T47D (cell line): ENCODE measurements at regions not wholly inside any gene's neighbourhood (a gene's known extent, or its start where the extent isn't known, plus 50 kb on each side); places are given as distances from the start of the nearest gene placed in this dataset.
"Not testable (repeated sequence)": the region's sequence is repeated elsewhere in the genome, so short reads cannot be mapped to it uniquely, and the experiment has no call there.

Experiments used
- DNase-seq, 2 experiments: peaks; one replicate each; pipeline versions ENCODE4 v3.0.0 to v3.0.0-alpha.2; 2011 to 2012; ENCODE audit warnings: low read depth in 1 of 2, low spot score in 1 of 2
- JUND ChIP-seq: IDR thresholded peaks from 2 replicates; pipeline ENCODE4 v1.6.1; 2012; ENCODE audit warnings: low read depth
- in situ Hi-C: cut with HindIII; loops from 2 replicates; pipeline ENCODE4 v1.10.0; 2016; ENCODE audit warnings: low sequenced_read_pairs, low pct_unique_long_range_greater_than_20kb

GRCh38 chr3:164418414-164418813, 659.9 kb downstream of the SI start:
- in situ Hi-C loops: no loop called here
- DNase-seq: no peak
- TF ChIP-seq JUND: no peak

DNA sequence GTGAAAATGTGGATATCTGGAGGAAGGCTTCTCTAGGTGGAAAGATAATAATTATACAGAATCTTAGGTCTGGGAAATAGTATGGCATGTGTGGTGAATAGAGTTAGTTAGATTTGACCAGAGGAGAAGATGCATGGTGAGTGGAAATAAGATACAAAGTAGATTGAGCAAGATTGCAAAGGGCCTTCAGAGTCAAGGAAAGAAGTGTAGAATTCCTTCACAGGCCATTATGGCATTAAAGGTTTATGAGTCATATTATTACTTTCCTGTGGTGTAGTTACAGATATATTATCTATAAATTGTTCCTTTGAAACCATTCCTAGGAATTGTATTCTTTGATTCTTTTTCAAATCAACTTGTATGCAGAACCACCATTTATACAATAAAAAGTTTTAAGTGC, 660.3 kb downstream of the SI start:
- DNase-seq: no peak
- TF ChIP-seq JUND: no peak
- in situ Hi-C loops: no loop called here

GRCh38 chr3:164416491-164417222, 661.6 kb downstream of the SI start:
- in situ Hi-C loops: no loop called here
- DNase-seq: peak in 1 of 2 experiments; percentile 47
- no peak for TF ChIP-seq JUND

DNA sequence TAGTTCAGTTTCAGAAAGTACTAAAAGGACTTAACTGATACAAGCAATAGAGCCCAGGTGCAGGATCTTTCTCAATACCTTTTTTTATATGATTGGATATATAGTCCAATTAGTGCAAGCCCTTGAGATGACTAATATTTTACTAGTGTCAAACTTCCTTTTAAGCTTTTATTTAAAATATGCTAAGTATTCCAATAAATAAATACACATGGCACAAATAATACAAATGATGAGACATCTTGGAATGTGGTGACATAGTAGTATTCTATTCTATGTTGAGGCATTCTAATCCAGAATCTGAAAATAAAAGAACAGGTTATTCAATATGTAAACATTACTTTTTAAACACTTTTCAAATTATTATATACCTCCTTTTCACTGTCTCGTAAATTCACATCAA, 670.0 kb downstream of the SI start:
- in situ Hi-C loops: no loop called here
- no peak for DNase-seq

GRCh38 chr3:164407111-164407510, 671.2 kb downstream of the SI start:
- DNase-seq: no peak
- TF ChIP-seq JUND: no peak
- in situ Hi-C loops: no loop called here

More for the DNA sequence above, 670.0 kb downstream of the SI start:
- TF ChIP-seq JUND: no peak

GRCh38 chr3:164406281-164406680, 672.0 kb downstream of the SI start:
- DNase-seq: no peak
- in situ Hi-C loops: no loop called here
- TF ChIP-seq JUND: no peak

DNA sequence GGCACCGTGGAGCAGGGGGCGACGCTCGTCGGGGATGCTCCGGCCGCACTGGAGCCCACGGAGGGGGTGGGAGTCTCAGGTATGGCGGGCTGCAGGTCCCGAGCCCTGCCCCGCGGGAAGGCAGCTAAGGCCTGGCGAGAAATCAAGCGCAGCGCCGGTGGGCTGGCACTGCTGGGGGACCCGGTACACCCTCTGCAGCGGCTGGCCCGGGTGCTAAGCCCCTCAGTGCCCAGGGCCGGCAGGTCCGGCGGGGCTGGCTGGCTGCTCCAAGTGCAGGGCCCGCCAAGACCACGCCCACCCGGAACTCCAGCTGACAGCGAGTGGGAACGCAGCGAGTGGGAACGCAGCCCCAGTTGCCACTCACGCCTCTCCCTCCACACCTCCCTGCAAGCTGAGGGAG, 676.4 kb downstream of the SI start:
- in situ Hi-C loops: no loop called here
- TF ChIP-seq JUND: no peak
- no peak for DNase-seq

- in situ Hi-C loops, DNase-seq: not testable (repeated sequence)
Observed at GRCh38 chr3:164401440-164401839, 676.9 kb downstream of the SI start.

DNA sequence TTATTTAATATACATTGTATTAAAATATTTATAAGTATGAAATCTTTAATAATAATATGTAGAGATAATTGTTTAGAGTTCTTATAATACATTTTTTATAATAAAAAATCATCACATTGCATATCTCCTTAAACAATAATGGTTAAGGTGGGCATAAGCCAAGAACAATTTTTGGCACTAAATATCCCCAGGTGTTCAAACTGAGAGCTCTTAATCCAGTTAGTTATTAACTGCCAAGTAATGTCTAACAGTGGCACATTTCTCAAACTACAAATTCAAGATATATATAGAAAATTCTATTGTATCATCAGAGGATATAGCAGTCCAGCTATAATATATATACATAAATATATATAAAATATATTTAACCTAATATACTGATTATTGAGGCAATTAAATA, 680.8 kb downstream of the SI start:
- TF ChIP-seq JUND: no peak
- in situ Hi-C loops: no loop called here

DNA sequence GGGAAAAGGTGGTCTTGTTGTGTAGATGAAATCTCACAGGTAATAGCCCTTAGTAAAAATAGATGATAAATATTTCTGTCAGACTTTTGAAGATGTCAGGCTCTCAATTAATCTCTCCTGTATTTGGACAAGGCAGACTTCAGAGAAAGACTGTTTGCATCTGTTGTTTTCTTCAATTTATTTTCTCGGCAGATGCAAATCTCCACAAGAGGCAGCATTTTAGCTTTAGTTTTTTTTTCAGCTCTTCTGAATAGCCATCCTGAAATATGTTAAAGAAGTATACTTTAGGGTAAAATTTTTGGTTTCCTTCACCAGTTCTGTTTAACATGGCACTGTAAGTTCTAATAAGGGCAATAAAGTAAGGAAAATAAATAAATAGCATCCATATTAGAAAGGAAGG, 685.1 kb downstream of the SI start:
- DNase-seq: no peak
- in situ Hi-C loops: no loop called here
- no peak for TF ChIP-seq JUND

More for the DNA sequence above, 680.8 kb downstream of the SI start:
- no peak for DNase-seq

- TF ChIP-seq JUND: no peak
- in situ Hi-C loops: no loop called here
- no peak for DNase-seq
Observed at GRCh38 chr3:164390046-164390445, 688.2 kb downstream of the SI start.

GRCh38 chr3:164387236-164387635, 691.1 kb downstream of the SI start:
- DNase-seq: no peak
- TF ChIP-seq JUND: no peak

GRCh38 chr3:164380156-164380555, 698.1 kb downstream of the SI start:
- no peak for TF ChIP-seq JUND
- in situ Hi-C loops: no loop called here
- DNase-seq: peak in 1 of 2 experiments; percentile 90

More at GRCh38 chr3:164387236-164387635, 691.1 kb downstream of the SI start:
- in situ Hi-C loops: no loop called here

DNA sequence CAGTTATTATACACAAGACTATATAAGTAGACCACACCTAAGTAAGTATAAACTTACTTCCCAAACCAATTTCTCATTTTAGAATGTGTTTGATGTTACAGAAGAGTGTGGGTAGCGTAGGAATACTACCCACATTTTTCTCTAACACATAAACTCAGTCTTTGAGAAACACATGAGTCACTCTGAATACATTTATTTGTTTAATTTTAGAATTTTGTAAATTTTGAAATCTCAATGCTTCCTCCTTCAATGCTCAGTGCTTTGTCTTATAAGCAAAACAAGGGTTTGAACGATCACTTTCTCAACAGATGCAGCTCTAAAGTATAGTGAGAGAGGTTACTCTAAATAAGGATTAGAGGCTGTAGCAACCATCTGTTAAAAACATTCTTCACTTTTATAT, 700.8 kb downstream of the SI start:
- no peak for DNase-seq
- in situ Hi-C loops: no loop called here
- TF ChIP-seq JUND: no peak
